ENCODE measurements at regions not wholly inside any gene's neighbourhood (a gene's known extent, or its start where the extent isn't known, plus 50 kb on each side); places are given as distances from the start of the nearest gene placed in this dataset.
A peak's percentile ranks its signal among the peaks of the same experiment; 100 is the strongest.

DNA sequence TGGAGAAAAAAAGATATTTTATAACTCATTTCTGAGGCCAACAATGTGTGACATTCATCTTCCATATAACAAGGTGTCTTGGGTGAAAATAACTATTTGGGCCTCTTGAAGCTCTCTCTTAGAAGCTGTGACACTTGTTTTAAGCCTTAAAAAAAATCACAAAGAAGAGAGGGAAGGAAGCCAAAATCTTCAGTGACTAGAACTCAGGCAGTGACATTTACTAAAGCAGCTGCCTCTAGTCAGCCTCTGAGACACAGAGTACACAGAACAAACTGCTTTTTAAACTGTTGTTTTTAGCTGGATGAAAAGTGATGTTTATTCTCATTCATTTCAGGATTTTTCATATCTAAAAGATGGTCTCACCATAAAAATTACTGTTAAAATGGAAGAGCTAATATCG is 793.6 kb downstream of the GALC start:
- no peak for DNase-seq (ENCODE audit: low spot score in 2 of 2)
- no peak for FAIRE-seq

DNA sequence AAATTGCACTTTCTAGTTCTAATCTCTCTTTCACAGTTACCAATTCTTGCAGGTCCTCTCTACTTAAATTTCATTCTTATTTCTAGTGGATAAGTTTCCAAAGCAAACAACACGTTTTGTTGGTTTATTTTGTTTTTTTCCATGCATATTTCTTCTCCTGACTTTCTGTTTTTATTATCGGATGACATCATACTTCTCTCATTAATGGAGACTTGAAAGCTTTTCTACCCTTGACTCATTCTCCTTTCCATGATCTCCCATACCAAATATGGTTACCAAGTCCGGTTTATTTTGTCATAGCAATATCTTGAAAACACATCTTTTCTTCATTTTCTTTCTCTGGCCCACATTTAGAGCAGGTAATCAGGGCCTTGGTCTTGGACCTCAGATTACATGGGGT is 796.5 kb downstream of the GALC start:
- DNase-seq (ENCODE audit: low spot score in 2 of 2) (no peak), FAIRE-seq (no peak)

DNA sequence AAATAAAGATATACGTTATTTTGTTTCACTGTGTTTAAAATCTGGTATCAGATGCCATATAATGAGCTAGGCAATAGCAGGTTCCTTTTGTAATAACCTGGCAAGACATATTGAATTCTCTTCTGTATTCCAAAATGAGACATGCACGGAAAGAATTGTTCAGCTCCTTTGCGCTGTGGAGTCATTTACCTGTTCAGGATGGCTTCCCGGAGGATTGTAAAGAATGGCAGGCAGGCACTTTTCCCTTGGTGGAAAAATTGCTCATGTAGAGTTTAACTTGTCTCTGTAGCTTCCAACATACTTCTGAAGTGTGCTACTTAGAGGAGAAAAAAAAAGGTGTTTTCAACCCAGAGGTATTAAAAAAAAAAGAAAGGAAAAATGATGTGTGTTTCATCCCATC is 805.2 kb downstream of the GALC start:
- DNase-seq (ENCODE audit: low spot score in 2 of 2), result no peak
- no peak for FAIRE-seq

DNA sequence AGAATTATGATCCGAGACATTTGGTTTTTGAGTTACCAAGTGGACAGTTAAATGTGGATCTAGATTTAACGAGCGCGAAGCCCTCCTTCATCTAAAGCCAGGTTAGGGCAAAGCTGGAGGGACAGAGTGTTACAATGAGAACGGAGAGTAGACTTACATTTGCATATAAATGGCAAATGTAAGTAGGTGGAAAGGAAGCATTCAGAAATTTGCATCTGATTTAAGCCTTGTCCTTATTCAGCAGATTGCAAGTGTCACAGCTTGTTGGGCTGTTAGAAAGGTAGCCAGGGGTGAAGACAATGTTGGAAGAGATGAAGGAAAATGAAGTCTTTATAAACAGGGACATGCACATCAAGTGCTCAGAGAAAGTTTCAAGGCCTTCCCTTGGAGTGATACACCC is 806.2 kb downstream of the GALC start:
- DNase-seq (ENCODE audit: low spot score in 2 of 2) (no peak), FAIRE-seq (no peak)

DNA sequence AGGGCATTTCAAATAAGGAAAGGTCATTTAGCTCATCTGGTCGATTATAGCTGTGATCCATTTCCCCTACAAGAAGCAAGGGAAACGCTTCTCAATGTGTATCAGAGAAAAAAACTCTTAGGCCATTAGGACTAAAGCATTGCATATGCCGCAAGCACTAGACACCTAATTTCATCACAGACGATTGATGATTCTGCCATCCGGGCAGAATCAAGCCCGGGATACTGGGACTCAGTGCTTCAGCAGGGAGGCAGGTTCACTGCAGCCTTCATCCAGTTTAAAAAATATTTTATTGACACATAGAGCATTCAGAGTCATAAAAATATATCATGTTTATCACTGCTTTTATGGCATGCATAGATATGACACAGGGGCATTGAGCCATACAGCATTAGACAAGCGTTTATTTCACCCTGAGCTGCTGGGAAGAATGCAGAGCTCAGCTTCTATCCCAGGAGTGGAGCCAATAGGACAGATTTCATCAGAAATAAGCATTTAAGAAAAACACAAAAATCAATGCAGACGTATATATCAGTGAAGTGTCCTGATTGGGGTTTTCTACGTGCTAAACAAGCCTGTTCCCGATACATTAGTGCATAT is 806.9 kb downstream of the GALC start:
- no peak for DNase-seq (ENCODE audit: low spot score in 2 of 2)
- no peak for FAIRE-seq

DNA sequence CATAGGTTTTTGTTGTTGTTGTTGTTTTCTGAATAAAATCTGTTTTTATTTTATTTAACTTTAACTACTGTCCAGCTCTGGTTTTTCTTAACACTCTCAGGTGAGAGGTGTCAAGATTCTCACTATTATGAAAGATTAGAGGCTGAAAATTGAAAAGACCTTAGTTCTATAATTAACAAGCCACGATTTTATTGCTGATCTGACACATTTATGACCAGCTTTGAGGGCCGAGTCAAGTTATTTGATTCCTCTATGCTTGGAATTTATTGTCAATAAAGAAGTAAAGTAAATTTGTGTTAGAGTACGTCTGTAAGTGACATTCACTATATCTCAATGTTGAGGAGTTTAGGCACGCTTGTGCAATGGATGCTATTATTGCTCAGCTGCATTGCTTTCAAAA is 808.8 kb downstream of the GALC start:
- FAIRE-seq, result no peak
- no peak for DNase-seq (ENCODE audit: low spot score in 2 of 2)

DNA sequence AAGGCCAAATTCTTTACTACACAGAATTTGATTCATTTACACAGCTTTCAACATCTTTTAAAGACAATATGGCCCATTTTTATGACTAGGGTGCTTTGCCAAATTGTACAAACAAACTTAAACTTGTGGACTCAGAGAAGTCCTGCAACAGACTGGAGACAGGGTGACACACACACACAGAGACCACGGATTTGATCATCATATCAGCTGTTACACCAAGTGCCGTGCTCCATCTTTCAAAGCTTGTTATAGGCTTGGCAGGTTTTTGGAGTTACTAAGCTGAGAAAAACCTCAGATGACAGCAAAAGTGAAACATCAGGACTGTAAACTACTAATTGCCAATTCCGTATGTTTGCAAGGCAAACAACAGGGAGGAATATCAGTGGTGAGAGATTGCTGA is 811.7 kb downstream of the GALC start:
- DNase-seq (ENCODE audit: low spot score in 2 of 2) (no peak), FAIRE-seq (no peak)

DNA sequence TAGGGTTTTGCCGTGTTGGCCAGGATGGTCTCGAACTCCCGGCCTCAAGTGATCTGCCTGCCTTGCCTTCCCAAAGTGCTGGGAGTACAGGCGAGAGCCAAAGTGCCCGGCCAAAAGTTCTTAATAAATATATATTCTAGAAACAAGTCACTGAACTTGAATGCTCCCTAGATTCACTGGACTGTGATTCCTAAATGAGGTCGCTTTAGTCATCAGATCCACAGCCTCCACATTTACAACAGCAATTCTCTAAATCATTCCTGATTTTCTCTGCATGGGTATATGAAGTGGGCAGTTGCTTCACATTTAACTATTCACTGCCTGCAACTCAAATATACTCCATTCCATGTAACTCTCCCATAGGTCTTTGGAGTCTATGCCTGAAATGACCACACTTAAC is 813.0 kb downstream of the GALC start:
- DNase-seq (ENCODE audit: low spot score in 2 of 2) (no peak), FAIRE-seq (no peak)

DNA sequence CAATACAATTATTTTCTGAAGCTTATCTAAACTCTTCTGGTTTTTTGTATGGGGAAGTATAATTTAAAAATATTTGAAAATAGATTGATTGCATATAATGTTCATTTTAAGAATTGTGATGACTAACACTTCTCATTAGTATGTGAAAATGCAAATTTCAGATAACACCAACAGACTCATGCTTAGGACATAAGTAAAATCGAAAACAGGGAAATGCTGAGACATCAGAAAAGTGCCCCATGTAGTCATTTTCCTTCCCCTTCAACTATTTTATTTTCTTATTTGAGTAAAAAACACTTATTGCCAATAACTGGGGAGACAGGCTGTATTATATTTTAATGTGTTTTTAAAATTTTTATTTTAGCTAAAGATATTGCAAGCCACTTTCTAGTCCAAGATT is 814.7 kb downstream of the GALC start:
- no peak for FAIRE-seq
- DNase-seq (ENCODE audit: low spot score in 2 of 2), result no peak

DNA sequence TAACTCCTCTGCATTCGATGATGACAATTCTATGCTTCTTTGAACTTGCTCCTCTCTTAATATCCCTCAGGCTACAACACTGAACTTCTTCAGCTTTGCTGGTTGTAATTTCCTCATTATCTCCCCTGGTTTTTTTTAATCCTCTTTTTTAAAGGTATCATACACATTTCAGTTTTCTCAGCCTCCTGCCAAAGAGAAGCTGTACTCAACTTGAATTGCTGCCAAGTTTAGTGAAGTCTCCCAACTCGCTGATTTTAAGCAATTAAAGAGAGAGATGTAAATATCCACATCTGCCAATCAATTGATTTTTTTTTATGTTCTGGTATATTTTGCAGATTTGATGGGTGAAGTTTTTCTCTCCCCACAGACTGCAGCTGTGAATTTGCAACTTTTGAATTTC is 817.8 kb downstream of the GALC start:
- FAIRE-seq, result no peak
- DNase-seq (ENCODE audit: low spot score in 2 of 2), result no peak

DNA sequence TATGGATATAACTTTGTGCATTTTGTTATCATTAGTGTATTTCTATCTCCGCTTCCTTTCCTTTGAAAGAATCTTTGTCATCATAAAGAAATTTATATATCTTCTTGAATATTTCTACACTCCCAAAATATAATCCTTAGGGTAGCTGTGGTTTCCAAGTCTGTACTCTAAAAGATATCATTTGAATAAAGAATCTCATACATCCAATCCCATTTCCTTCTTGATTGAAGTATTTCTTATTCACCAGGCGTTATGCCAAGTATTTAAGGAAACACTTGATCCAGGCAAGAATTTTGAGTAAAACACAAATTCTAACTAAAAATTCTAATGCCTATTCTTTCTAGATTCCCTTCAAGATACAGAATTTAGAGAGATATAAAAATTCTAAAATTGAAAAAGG is 821.8 kb downstream of the GALC start:
- FAIRE-seq, result no peak

DNA sequence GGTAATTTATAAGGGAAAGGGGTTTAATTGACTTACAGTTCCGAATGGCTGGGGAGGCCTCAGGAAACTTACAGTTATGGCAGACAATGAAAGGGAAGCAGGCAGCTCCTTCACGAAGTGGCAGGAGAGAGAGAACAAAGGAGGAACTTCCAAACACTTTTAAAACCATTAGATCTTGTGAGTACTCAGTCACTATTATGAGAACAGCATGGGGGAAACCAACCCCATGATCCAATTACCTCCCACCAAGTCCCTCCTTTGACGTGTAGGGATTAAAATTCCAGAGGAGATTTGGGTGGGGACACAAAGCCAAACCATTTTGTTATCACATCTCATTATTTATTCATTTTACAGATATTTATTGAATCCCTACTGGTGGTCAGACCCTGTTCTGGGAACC is 822.8 kb downstream of the GALC start:
- no peak for DNase-seq (ENCODE audit: low spot score in 2 of 2)
- FAIRE-seq, result no peak

More for the DNA sequence above, 821.8 kb downstream of the GALC start:
- DNase-seq (ENCODE audit: low spot score in 2 of 2), result no peak

DNA sequence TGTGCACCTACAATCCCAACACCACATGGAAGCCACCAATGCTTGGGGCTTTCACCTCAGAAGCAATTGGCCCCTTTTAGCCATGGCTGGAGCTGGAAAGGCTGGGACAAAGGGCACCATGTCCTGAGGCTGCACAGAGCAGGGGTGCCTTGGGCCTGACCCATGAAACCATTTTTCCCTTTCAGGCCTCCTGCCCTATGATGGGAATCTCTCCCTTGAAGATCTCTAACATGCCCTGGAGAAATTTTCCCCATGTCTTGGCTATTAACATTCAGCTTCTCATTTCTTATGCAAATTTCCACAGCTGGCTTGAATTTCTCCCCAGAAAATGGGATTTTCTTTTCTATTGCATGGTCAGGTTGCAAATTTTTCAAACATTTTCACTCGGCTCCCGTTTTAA is 823.6 kb downstream of the GALC start:
- DNase-seq (ENCODE audit: low spot score in 2 of 2) (no peak), FAIRE-seq (no peak)

DNA sequence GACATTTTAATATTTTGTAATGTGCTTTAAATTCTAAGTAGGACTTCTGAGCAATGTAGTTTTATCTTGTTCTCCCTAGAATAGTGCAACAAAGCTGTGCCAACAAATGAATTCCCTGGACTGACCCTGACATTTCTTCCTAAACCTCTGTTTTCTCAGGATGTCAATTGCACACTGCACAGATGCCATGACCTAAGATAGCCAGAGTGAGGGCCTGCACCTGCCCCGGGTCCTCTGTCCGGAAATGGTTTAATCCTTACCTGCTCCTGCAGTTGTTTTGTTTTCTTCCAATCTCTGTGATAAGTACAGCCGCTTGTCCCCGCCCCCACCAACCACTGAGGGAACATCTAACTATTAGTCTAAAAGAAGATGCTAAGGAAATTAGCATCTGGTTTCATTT is 831.5 kb downstream of the GALC start:
- DNase-seq (ENCODE audit: low spot score in 2 of 2) (no peak), FAIRE-seq (no peak)

DNA sequence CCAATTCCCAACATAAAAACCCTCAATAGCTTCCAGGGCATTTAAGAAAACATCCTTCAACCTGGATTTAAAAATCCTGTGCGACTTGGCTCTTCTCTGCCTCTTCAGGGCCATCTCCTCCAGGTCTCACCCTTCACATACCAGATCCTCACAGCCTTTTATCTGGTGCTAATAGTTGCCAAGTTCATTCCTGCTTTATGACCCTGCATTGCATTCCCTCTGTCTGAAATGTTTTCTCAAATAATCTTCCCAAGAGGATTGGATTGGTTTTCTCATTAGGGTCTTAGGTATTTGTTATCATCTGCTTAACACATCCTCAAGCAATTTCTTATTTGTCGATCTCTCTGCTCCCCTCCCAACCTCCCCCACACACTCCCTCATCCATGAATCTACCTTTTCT is 832.0 kb downstream of the GALC start:
- FAIRE-seq (no peak), DNase-seq (ENCODE audit: low spot score in 2 of 2) (no peak)

DNA sequence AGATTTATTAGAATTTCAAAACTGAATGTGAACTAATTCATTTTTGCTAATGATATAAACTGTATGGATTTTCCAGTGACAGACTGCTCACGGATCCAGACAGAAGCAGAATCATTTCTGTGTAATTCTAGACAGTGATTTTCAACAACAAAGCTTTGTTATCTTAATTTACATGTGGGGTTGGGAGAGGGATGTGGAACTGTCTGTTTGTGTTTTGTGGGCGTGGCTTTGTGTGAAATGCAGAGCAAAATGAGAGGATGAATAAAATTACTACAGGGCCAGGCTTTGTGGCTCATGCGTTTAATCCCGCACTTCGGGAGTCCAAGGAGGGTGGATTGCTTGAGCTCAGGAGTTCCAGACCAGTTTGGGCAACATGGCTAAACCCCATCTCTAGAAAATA is 834.7 kb downstream of the GALC start:
- peak; percentile 51 for FAIRE-seq
- no peak for DNase-seq (ENCODE audit: low spot score in 2 of 2)

DNA sequence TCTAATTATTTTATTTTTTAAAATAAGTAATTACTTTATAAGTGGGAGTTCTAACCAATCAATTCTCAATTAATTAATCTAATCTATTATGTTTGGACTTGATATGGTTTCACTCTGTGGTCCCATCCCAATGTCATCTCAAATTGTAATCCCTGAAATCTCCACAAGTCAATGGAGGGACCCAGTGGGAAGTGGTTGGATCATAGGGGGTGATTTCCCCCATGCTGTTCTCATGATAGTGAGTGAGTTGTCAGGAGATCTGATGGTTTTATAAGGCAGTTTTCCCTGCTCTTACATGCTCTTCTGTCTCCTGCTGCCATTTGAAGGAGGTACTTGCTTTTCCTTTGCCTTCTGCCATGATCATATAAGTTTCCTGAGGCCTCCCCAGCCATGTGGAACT is 836.1 kb downstream of the GALC start:
- DNase-seq (ENCODE audit: low spot score in 2 of 2) (no peak), FAIRE-seq (no peak)

DNA sequence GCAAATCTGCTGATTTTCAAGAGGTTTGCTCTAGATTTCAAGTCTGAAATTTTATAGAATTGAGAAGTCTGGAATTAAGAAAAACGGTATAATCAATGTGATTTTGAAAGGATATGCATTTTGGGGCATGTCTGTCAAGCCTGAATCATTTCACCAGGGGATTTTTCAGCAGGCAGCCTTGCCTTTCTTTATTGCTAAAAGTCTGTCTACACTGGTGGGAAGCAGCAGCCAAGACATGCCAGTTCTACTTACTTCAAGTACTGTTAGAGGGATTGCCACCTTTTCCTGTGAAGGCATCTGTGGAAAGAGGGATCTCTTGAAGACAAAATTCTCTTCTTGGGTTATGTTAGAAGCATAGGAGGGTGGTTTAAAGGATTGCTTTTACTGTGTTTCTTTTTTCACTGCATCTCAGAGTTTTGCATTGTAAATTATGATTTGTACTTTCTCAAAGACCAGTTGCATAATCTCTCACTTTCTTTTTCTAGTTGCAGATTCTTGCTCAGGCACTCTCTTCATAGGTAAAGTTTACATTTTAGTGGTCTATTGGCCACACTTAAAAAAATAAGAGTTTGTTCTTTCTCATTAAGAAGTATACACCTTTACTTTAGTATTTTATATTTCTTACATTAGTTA is 837.0 kb downstream of the GALC start:
- no peak for FAIRE-seq
- DNase-seq (ENCODE audit: low spot score in 2 of 2), result no peak

DNA sequence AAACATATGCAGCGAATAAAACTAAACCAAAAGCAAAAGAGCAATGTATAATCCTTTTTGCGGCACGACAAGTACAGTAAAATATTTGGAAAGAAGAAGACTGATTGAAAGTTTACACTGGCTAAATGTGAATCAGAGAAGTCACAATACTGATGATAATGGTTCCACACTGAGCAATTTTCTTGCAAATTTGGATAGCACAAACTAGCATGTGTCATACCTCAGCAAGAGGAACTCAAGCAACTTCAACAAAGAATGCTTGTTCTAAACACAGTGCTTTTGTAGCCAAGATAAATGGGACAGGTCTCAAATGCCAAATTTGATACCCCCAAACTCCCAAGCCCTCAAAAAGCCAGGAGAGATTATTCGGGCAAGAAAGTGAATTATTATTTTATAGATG is 839.1 kb downstream of the GALC start:
- FAIRE-seq (no peak), DNase-seq (ENCODE audit: low spot score in 2 of 2) (no peak)

DNA sequence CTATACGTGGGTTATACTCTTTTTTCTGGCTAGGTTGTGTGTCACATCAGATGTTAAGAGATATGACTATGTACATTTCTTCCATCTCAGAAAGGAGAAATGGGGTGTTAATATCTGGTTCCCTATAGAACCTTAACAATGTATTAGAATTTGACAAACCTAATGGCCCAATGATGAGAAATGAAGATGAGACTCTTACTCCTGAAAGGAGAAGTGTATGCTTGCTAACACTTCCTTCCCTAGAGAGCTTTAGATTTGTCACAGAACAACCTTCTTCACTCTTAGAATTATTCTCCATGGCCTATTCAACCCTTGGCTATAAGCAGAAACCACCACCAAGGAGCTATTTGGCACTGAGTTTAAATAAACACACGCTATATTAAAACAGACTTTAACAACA is 839.6 kb downstream of the GALC start:
- FAIRE-seq (no peak), DNase-seq (ENCODE audit: low spot score in 2 of 2) (no peak)

DNA sequence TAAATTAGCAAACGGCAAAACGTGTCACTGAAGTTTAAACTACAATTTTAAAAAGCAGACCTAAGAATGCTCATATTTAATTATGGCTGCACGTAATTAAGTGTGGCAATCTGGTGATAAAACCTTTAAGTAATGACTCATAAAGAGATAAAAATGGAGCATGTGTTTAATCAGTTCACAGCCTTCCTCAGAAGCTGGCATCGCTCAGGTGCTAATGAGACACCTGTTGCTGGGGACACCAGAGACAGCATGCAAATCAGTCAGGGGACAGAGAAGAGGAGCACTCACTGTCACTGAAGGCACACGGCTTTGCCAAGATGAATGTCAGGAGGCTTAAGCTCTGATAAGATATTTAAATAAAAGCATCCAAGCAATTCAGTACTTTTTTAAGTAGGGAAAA is 840.3 kb downstream of the GALC start:
- DNase-seq (ENCODE audit: low spot score in 2 of 2), result no peak
- FAIRE-seq, result no peak

DNA sequence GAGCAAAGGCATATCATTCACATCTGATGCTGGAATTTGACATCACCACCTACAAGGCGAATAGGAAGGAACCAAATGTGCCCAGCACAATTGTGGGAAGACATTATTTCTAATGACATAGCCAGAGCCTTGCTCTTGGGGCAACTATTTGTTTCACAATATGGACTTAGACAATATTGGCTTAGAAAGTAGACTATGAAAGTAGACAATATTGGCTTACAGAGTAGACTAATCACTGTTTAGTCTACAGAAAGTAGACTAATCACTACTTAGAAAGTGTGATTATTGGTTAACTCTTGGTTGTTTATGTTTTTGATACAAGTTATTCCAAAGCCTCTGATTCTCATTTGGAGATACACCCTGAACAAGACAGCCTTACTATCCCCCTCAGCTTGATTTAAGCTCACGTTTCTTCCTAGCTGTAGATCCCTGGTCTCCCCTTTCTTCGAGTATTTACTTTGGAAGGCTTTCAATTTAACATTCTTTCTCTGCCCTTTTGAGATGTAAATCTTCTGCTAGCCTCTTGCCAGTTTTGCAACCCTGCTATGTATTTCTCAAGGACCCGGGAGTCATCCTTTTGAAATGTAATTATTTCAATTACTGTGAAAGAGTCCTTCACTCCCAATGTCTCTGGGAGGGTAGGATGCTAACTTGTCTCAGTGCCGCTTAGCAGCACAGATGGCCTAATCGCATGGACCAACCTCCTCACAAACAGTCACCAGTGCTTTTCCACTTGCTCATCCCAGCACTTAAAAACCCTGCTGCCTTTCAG is 843.2 kb downstream of the GALC start:
- no peak for DNase-seq (ENCODE audit: low spot score in 2 of 2)
- no peak for FAIRE-seq

Measured in frontal cortex (tissue), 3 donors.